Spleen (tissue), 11 donors: ENCODE measurements at regions not wholly inside any gene's neighbourhood (a gene's known extent, or its start where the extent isn't known, plus 50 kb on each side); places are given as distances from the start of the nearest gene placed in this dataset.

ENCODE experiments used
- DNase-seq: peaks from one replicate; pipeline ENCODE4 v3.0.0-alpha.2; 2020
- H3K27ac ChIP-seq, 8 donors: fragments of 200-600 bp; sonication (generic) in 7 of 8; 1 replicate in 4 of 8; 2 replicates in 4 of 8; pipeline versions ENCODE4 v1.5.0 to v1.8.0; 2016 to 2021; ENCODE audit warnings: inconsistent platforms in 4 of 8, mild to moderate bottlenecking in 4 of 8, moderate library complexity in 1 of 8
- H3K27me3 ChIP-seq, 7 donors: fragments of 200-600 bp; sonication (generic) in 6 of 7; replicated peaks in 1 of 7; 1 replicate in 4 of 7; 2 replicates in 3 of 7; pipeline versions ENCODE4 v1.5.0 to v1.8.0; 2016 to 2021; ENCODE audit warnings: inconsistent platforms in 3 of 7, mild to moderate bottlenecking in 1 of 7
- H3K36me3 ChIP-seq, 6 donors: fragments of 200-600 bp; sonication (generic) in 5 of 6; 1 replicate in 4 of 6; 2 replicates in 2 of 6; pipeline versions ENCODE4 v1.5.0 to v1.8.0; 2016 to 2021; ENCODE audit warnings: inconsistent platforms in 2 of 6
- H3K4me1 ChIP-seq, 6 donors: fragments of 200-600 bp; sonication (generic) in 5 of 6; 1 replicate in 3 of 6; 2 replicates in 3 of 6; pipeline versions ENCODE4 v1.5.0 to v1.8.0; 2016 to 2021; ENCODE audit warnings: inconsistent platforms in 3 of 6
- H3K4me3 ChIP-seq, 8 donors: fragments of 200-600 bp; sonication (generic) in 7 of 8; 1 replicate in 4 of 8; 2 replicates in 4 of 8; pipeline versions ENCODE4 v1.5.0 to v1.8.0; 2016 to 2021; ENCODE audit warnings: inconsistent platforms in 4 of 8, mild to moderate bottlenecking in 4 of 8, moderate library complexity in 2 of 8
- H3K9me3 ChIP-seq, 8 donors: fragments of 200-600 bp; sonication (generic) in 7 of 8; 1 replicate in 4 of 8; 2 replicates in 4 of 8; pipeline versions ENCODE4 v1.5.0 to v1.8.0; 2016 to 2021; ENCODE audit warnings: inconsistent platforms in 4 of 8
- CTCF ChIP-seq, 11 experiments: fragments of 200-600 bp in 7 of 11; fragments of 450-650 bp in 4 of 11; sonication (generic) in 4 of 11; IDR thresholded peaks in 8 of 11; conservative IDR thresholded peaks in 3 of 11; 1 replicate in 7 of 11; 2 replicates in 4 of 11; pipeline versions ENCODE4 v1.4.0 to v1.8.0; 2016 to 2021; ENCODE audit warnings: antibody characterized with exemption in 11 of 11, inconsistent platforms in 4 of 11, mild to moderate bottlenecking in 1 of 11
- POLR2A ChIP-seq, 3 donors: fragments of 450-650 bp; IDR thresholded peaks; one replicate each; pipeline ENCODE4 v1.5.1; 2017; ENCODE audit warnings: antibody characterized with exemption in 3 of 3, mild to moderate bottlenecking in 1 of 3
- POLR2AphosphoS5 ChIP-seq, 3 donors: sonication (generic); formaldehyde crosslinking; IDR thresholded peaks; one replicate each; pipeline ENCODE4 v1.5.1; 2017; ENCODE audit warnings: antibody characterized with exemption in 3 of 3
- WGBS, 5 donors: extraction: QIAGEN DNeasy Blood & Tissue Kit in 3 of 5; methylation state at CpG; one replicate each; pipeline versions ENCODE4 v1.1.5 to v1.1.7; 2013 to 2018; 5-methylcytosine and 5-hydroxymethylcytosine counted together
- intact Hi-C: fragments of 100-400 bp; cut with DNase I; formaldehyde crosslinking; loops from one replicate; pipeline ENCODE4 v1.15.0; 2023; ENCODE audit warnings: low total_unique reads
- donor health status: healthy with polysubstance abuse.
- donor health status: DM: no; HTN: no; CAD: no; lungs with moderate emphysema.
- donor health status: DM: no; HTN: no; CAD: no.
- donor health status: Bipolar disorder and iron deficiency.
- donor health status: healthy.
- donor health status: DM: no; HTN: no; CAD: no.
- donor health status: DM: yes; HTN: yes; CAD: no.

GRCh38 chr20:7672571-7672970 lies 267.7 kb downstream of the HAO1 start:
- Histone ChIP-seq H3K4me3 (no peak overlapping the region), H3K27ac (no peak overlapping the region), H3K27me3 (no peaks in the 10 kb centered on the region), H3K36me3 (no peaks in the 10 kb centered on the region), H3K9me3 (no peaks in the 10 kb centered on the region), H3K4me1 (no peaks in the 10 kb centered on the region)
- 75 to 94% (median 88%) methylated on average over 7 of the region's 7 CpGs for WGBS, 5 donors
- intact Hi-C loops, result no loop called here
- DNase-seq, result no peak
- TF ChIP-seq CTCF (IDR thresholded peaks at IDR 0.05 in 8 of 11, conservative IDR thresholded peaks at IDR 0.05 in 3 of 11), result no peak
- no peak for TF ChIP-seq POLR2A (IDR thresholded peaks at IDR 0.05)

- no peaks in the 10 kb centered on the region for H3K27me3 ChIP-seq
- 78 to 90% (median 84%) methylated on average over 2 of the region's 2 CpGs for WGBS, 5 donors
- intact Hi-C loops, result no loop called here
- H3K4me3 ChIP-seq, result no peak overlapping the region
- no peak overlapping the region for H3K27ac ChIP-seq
- TF ChIP-seq POLR2A (IDR thresholded peaks at IDR 0.05) (no peak), POLR2AphosphoS5 (IDR thresholded peaks at IDR 0.05) (no peak), CTCF (IDR thresholded peaks at IDR 0.05 in 8 of 11, conservative IDR thresholded peaks at IDR 0.05 in 3 of 11) (no peak)
- H3K9me3 ChIP-seq, result no peaks in the 10 kb centered on the region
- H3K36me3 ChIP-seq, result no peaks in the 10 kb centered on the region
- no peaks in the 10 kb centered on the region for H3K4me1 ChIP-seq
- no peak for DNase-seq
These were observed 266.4 kb downstream of the HAO1 start for GRCh38 chr20:7673841-7674240.

- H3K9me3 ChIP-seq, result no peaks in the 10 kb centered on the region
- TF ChIP-seq CTCF (IDR thresholded peaks at IDR 0.05 in 8 of 11, conservative IDR thresholded peaks at IDR 0.05 in 3 of 11) (no peak), POLR2AphosphoS5 (IDR thresholded peaks at IDR 0.05) (no peak), POLR2A (IDR thresholded peaks at IDR 0.05) (no peak)
- H3K4me1 ChIP-seq, result no peaks in the 10 kb centered on the region
- intact Hi-C loops, result no loop called here
- no peaks in the 10 kb centered on the region for H3K27me3 ChIP-seq
- H3K4me3 ChIP-seq, result no peak overlapping the region
- DNase-seq, result no peak
- WGBS, 5 donors, result 77 to 93% (median 87%) methylated on average over 3 of the region's 3 CpGs
- no peaks in the 10 kb centered on the region for H3K36me3 ChIP-seq
- no peak overlapping the region for H3K27ac ChIP-seq
These were observed 257.3 kb downstream of the HAO1 start for GRCh38 chr20:7682916-7683315.

DNA sequence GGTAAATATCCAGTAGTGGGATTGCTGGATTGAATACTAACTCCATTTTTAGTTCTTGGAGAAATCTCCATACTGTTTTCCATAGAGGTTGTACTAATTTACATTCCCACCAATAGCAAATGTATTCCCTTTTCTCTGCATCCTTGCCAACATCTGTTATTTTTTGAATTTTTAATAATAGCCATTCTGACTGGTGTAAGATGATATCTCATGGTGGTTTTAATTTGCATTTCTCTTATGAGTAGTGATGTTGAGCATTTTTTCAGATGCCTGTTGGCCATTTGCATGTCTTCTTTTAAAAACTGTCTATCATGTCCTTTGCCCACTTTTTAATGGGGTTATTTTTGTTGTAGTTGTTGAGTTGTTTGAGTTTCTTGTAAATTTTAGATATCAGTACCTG lies 253.2 kb downstream of the HAO1 start:
- Histone ChIP-seq H3K36me3 (no peaks in the 10 kb centered on the region), H3K4me1 (no peaks in the 10 kb centered on the region), H3K27ac (no peak overlapping the region), H3K27me3 (no peaks in the 10 kb centered on the region), H3K9me3 (peaks cover 0 to 4% (median 0%) of the 10 kb centered on the region in 8 donors), H3K4me3 (no peak overlapping the region)
- DNase-seq, result no peak
- intact Hi-C loops, result no loop called here
- no peak for TF ChIP-seq POLR2AphosphoS5 (IDR thresholded peaks at IDR 0.05)
- TF ChIP-seq POLR2A (IDR thresholded peaks at IDR 0.05), result no peak
- no peak for TF ChIP-seq CTCF (IDR thresholded peaks at IDR 0.05 in 8 of 11, conservative IDR thresholded peaks at IDR 0.05 in 3 of 11)
